ENCODE measurements at regions not wholly inside any gene's neighbourhood (a gene's known extent, or its start where the extent isn't known, plus 50 kb on each side); places are given as distances from the start of the nearest gene placed in this dataset.

DNA sequence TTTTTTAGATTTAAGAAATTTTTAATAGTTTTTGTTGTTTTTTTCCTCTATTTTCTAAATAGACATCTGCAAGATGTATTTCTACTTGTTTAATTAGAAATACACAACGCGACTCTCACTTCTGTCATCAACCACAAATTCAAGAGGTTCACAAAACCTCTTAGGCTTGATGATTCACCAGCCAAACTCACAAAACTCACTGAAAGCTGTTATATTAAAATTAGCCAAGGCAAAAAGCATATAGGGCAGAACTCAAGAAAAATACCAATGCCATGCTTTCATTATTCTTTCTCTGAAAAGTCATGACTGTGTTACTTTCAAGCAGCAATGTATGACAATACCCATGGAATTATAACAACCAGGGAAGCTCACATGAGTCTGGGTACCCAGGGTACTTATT, 487.0 kb upstream of the RGS18 start:
- no peaks in the 10 kb centered on the region for H3K36me3 ChIP-seq (ENCODE audit: insufficient read depth, low read length)
- no peaks in the 10 kb centered on the region for H3K27me3 ChIP-seq (ENCODE audit: control insufficient read depth, insufficient read depth, low read length)
- H3K4me3 ChIP-seq (ENCODE audit: low read length), result no peak overlapping the region
- peaks cover 18% of the 10 kb centered on the region for H3K4me1 ChIP-seq (ENCODE audit: control insufficient read depth, insufficient read depth, low read length)
- H3K4me2 ChIP-seq (ENCODE audit: low read length), result no peak overlapping the region
- no peaks in the 10 kb centered on the region for H3K9me3 ChIP-seq (replicated peaks; ENCODE audit: low read length)
- no peak overlapping the region for H3K9ac ChIP-seq (ENCODE audit: low read depth, low read length)

DNA sequence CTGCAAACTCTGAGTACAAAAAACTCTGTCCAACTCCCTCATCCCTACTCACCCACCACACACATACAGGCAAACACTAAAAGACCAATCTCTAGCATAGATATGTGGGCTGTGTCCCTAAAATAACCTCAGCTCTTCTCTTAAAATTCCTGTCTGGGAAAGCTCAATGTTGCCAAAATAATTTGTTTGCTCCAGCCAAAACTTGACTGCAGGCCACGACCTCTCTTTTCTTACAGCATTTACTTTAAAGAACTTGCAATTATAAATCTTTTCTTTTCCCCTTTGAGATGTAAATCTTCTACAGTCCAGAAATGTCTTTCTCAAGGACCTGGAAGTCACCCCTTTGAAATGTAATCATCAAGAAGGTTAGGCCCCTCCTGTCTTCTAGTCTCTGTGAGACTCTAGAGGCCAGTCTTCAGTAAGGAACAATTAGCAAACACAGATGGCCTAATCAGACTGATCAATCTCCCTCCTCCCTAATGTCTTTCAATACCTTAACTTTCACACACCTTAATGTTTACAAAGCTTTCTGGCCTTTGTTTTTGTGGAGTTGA, 483.6 kb upstream of the RGS18 start:
- Histone ChIP-seq H3K4me1 (ENCODE audit: control insufficient read depth, insufficient read depth, low read length) (peaks cover 10% of the 10 kb centered on the region), H3K27me3 (ENCODE audit: control insufficient read depth, insufficient read depth, low read length) (no peaks in the 10 kb centered on the region), H3K4me2 (ENCODE audit: low read length) (no peak overlapping the region), H3K9me3 (replicated peaks; ENCODE audit: low read length) (no peaks in the 10 kb centered on the region), H3K4me3 (ENCODE audit: low read length) (no peak overlapping the region), H3K36me3 (ENCODE audit: insufficient read depth, low read length) (no peaks in the 10 kb centered on the region), H3K9ac (ENCODE audit: low read depth, low read length) (no peak overlapping the region)

DNA sequence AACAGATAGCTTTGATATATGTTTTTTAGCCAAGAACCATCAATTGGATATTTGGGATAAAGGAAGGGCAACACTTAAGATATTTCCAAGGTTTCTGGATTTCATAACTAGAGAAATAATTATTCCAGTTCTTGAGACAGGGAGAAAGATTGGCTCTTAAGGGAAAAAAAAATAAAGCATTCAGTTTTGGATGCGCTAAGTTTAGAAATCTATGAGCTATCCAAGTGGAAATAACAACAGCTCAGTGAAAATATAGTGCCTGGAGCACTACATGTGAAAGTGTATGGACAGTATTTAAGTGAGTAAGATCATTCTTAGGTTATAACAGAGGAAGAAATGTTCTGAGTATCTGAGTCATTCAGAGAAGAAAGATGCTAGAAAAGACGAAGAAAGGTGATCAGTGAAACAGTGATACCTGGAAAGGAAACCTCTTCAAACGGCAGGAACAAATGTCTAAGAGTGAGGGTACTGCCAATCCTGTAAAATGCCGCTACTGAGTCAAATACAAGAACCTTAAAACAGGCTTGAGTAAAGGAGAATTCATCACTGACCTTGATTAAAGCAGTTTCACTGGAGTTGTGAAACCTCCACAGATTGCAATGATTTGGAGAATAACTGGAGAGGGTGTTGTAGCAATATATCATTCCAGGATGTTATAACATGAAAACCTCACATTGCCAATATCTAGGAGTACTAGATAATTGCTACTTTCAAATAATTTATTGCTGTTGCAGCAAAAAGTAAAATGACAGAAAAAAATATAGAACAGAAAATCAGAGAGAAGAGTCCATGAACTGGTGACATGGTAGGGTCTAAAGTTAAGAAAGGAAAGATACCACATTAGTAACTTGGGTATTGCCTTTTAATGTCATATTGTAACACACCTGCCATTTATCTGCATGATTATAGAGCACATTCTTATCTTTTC, 482.1 kb upstream of the RGS18 start:
- H3K4me3 ChIP-seq (ENCODE audit: low read length), result no peak overlapping the region
- H3K9me3 ChIP-seq (replicated peaks; ENCODE audit: low read length), result no peaks in the 10 kb centered on the region
- H3K27me3 ChIP-seq (ENCODE audit: control insufficient read depth, insufficient read depth, low read length), result no peaks in the 10 kb centered on the region
- H3K4me1 ChIP-seq (ENCODE audit: control insufficient read depth, insufficient read depth, low read length), result peaks cover 5% of the 10 kb centered on the region
- no peaks in the 10 kb centered on the region for H3K36me3 ChIP-seq (ENCODE audit: insufficient read depth, low read length)
- no peak overlapping the region for H3K9ac ChIP-seq (ENCODE audit: low read depth, low read length)
- H3K4me2 ChIP-seq (ENCODE audit: low read length), result no peak overlapping the region

DNA sequence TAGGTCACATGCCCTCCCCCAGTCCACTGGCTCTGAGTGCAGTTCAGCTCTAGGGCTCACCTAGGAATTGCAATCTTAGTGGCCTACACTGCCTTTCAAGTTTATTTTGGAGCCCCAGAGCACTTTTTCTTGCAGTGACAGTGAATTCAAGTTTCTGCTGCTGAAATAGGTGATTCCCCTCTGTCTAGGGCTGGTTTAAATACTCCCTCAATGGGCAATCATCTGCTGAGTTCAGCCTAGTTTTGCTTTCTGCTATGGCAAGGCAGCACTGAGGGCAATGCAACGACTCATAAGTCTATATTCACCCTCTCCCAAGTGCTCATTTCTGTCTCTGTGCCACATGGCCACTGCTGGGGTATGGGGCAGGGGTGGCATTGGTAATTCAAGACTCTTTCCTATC, 472.6 kb upstream of the RGS18 start:
- H3K4me3 ChIP-seq (ENCODE audit: low read length), result no peak overlapping the region
- no peak overlapping the region for H3K9ac ChIP-seq (ENCODE audit: low read depth, low read length)
- H3K4me1 ChIP-seq (ENCODE audit: control insufficient read depth, insufficient read depth, low read length), result no peaks in the 10 kb centered on the region
- H3K36me3 ChIP-seq (ENCODE audit: insufficient read depth, low read length), result no peaks in the 10 kb centered on the region
- no peaks in the 10 kb centered on the region for H3K9me3 ChIP-seq (replicated peaks; ENCODE audit: low read length)
- H3K4me2 ChIP-seq (ENCODE audit: low read length), result no peak overlapping the region
- no peaks in the 10 kb centered on the region for H3K27me3 ChIP-seq (ENCODE audit: control insufficient read depth, insufficient read depth, low read length)

DNA sequence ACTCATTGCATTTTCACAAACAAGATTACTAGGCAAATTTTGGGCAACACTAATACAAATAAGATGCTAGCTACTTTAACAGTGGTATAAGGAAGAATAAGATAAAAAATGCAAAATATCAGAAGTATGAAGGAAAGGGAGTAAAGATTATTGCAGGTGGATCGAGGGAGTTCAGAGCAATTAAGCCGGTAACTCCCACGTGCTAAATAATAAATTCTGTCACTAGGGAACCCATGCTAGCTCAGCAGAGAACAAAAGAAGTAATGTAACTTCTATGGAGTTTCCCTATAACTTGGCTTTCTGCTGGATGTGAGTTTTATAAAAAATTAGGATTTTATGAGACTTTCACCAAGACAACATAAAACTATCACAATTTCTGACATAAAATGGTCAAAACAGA, 470.5 kb upstream of the RGS18 start:
- Histone ChIP-seq H3K4me3 (ENCODE audit: low read length) (no peak overlapping the region), H3K9me3 (replicated peaks; ENCODE audit: low read length) (no peaks in the 10 kb centered on the region), H3K4me1 (ENCODE audit: control insufficient read depth, insufficient read depth, low read length) (no peaks in the 10 kb centered on the region), H3K4me2 (ENCODE audit: low read length) (no peak overlapping the region), H3K27me3 (ENCODE audit: control insufficient read depth, insufficient read depth, low read length) (no peaks in the 10 kb centered on the region), H3K9ac (ENCODE audit: low read depth, low read length) (no peak overlapping the region), H3K36me3 (ENCODE audit: insufficient read depth, low read length) (no peaks in the 10 kb centered on the region)

DNA sequence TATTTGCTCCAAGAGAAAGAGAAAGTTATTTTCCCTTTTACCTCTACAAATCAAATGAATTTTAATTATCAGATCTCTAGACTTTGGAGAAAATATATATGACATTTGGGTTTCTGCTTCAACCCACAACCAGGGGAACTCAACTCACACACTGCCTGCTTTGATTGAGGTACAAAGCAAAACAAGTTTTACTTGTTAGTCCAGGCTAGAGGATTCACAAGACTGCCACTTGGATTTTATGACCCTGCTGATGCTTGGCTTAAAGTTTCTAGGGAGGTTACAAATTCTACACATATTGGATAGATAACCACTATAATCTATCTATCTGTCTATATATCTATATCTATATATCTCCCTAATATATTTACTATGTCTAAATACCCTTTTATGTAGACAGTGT, 467.3 kb upstream of the RGS18 start:
- Histone ChIP-seq H3K4me3 (ENCODE audit: low read length) (no peak overlapping the region), H3K9me3 (replicated peaks; ENCODE audit: low read length) (no peaks in the 10 kb centered on the region), H3K27me3 (ENCODE audit: control insufficient read depth, insufficient read depth, low read length) (no peaks in the 10 kb centered on the region), H3K9ac (ENCODE audit: low read depth, low read length) (no peak overlapping the region), H3K4me1 (ENCODE audit: control insufficient read depth, insufficient read depth, low read length) (no peaks in the 10 kb centered on the region), H3K4me2 (ENCODE audit: low read length) (no peak overlapping the region), H3K36me3 (ENCODE audit: insufficient read depth, low read length) (no peaks in the 10 kb centered on the region)

DNA sequence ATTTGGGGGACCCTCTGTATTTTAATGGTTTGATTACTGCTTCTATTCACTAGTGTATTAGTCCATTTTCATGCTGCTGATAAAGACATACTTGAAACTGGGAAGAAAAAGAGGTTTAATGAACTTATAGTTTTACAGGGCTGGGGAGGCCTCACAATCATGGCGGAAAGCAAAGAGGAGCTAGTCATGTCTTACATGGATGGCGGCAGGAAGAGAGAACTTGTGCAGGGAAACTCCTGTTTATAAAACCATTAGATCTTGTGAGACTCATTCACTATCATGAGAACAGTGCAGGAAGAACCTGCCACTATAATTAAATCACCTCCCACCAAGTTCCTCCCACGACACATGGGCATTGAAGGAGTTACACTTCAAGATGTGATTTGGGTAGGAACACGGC, 464.5 kb upstream of the RGS18 start:
- no peak overlapping the region for H3K9ac ChIP-seq (ENCODE audit: low read depth, low read length)
- no peaks in the 10 kb centered on the region for H3K9me3 ChIP-seq (replicated peaks; ENCODE audit: low read length)
- H3K36me3 ChIP-seq (ENCODE audit: insufficient read depth, low read length), result no peaks in the 10 kb centered on the region
- H3K4me3 ChIP-seq (ENCODE audit: low read length), result no peak overlapping the region
- H3K4me1 ChIP-seq (ENCODE audit: control insufficient read depth, insufficient read depth, low read length), result no peaks in the 10 kb centered on the region
- no peak overlapping the region for H3K4me2 ChIP-seq (ENCODE audit: low read length)
- no peaks in the 10 kb centered on the region for H3K27me3 ChIP-seq (ENCODE audit: control insufficient read depth, insufficient read depth, low read length)

DNA sequence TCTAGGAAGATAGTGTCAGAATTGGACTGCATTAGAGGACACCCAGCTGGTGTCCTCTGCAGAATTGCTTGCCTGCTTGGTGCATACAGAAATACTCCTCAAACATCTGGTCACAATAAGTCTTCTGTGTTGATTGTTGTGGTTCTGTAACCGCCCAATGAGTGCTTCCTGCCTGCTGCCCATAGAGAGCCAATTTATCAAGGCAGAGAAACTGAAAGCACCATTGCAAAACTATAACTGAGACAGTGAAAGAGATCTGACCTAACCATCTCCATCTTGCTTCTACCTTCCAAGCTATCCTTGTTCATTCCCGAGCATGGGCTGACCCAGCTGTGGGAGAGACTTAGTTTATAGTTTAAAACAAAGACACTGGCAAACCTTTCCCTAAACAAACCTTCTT, 462.4 kb upstream of the RGS18 start:
- no peaks in the 10 kb centered on the region for H3K27me3 ChIP-seq (ENCODE audit: control insufficient read depth, insufficient read depth, low read length)
- no peak overlapping the region for H3K9ac ChIP-seq (ENCODE audit: low read depth, low read length)
- no peak overlapping the region for H3K4me2 ChIP-seq (ENCODE audit: low read length)
- no peaks in the 10 kb centered on the region for H3K4me1 ChIP-seq (ENCODE audit: control insufficient read depth, insufficient read depth, low read length)
- no peaks in the 10 kb centered on the region for H3K36me3 ChIP-seq (ENCODE audit: insufficient read depth, low read length)
- H3K9me3 ChIP-seq (replicated peaks; ENCODE audit: low read length), result no peaks in the 10 kb centered on the region
- H3K4me3 ChIP-seq (ENCODE audit: low read length), result no peak overlapping the region

DNA sequence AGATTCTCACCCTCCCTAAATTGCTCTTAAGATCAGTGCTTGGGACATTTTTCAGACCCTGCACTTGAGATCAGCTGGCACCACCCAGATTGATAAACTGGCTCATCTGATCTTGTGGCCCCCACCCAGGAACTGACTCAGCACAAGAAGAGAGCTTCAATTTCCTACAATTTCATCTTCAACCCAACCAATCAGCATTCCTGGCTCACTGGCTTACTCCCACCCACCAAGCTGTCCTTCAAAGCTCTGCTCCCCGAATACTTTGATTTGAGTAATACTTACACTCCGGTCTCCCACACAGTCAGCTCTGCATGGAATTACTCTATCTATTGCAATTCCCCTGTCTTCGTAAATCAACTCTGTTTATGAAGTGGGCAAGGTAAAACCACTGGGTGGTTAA, 461.9 kb upstream of the RGS18 start:
- Histone ChIP-seq H3K27me3 (ENCODE audit: control insufficient read depth, insufficient read depth, low read length) (no peaks in the 10 kb centered on the region), H3K36me3 (ENCODE audit: insufficient read depth, low read length) (no peaks in the 10 kb centered on the region), H3K9ac (ENCODE audit: low read depth, low read length) (no peak overlapping the region), H3K4me2 (ENCODE audit: low read length) (no peak overlapping the region), H3K9me3 (replicated peaks; ENCODE audit: low read length) (no peaks in the 10 kb centered on the region), H3K4me1 (ENCODE audit: control insufficient read depth, insufficient read depth, low read length) (no peaks in the 10 kb centered on the region), H3K4me3 (ENCODE audit: low read length) (no peak overlapping the region)

DNA sequence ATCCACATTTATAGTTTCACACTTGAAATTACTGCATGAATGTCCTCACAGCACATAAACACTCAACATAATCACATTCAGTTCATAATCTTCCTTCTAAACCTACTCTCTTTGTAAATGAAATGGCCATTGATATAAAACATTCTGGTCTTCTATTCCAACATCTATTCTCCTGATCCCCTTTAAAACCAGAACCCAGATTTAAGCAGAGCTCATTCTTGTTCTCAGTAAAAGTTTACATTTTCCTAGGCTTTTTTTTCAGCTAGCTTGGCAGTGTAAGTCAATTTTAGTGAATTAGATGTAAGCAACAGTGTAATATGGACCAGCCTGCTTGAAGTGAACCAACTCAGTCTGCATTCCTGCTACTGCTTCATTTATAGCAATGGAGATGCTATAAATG, 460.7 kb upstream of the RGS18 start:
- H3K4me3 ChIP-seq (ENCODE audit: low read length), result no peak overlapping the region
- no peak overlapping the region for H3K4me2 ChIP-seq (ENCODE audit: low read length)
- no peaks in the 10 kb centered on the region for H3K4me1 ChIP-seq (ENCODE audit: control insufficient read depth, insufficient read depth, low read length)
- no peak overlapping the region for H3K9ac ChIP-seq (ENCODE audit: low read depth, low read length)
- no peaks in the 10 kb centered on the region for H3K36me3 ChIP-seq (ENCODE audit: insufficient read depth, low read length)
- no peaks in the 10 kb centered on the region for H3K27me3 ChIP-seq (ENCODE audit: control insufficient read depth, insufficient read depth, low read length)
- H3K9me3 ChIP-seq (replicated peaks; ENCODE audit: low read length), result no peaks in the 10 kb centered on the region

DNA sequence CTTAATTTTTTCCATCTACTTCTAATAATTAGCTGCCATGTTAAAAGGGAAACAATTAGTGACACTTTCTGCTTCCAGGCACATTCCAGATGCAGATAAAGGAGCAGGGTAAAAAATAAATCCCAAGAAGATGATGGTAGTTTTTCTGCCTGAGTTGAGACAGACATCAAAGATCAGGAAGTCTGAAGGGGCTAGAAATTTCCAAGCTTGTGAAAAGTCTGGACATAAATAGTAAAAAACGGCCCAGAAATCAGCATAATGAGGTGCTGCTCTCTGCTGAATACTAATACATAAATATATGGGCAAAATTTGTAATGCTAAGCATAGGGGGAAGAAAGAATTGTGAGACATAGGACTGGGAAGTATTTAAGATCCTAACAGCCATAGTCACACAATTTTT, 460.0 kb upstream of the RGS18 start:
- H3K4me2 ChIP-seq (ENCODE audit: low read length), result no peak overlapping the region
- no peaks in the 10 kb centered on the region for H3K9me3 ChIP-seq (replicated peaks; ENCODE audit: low read length)

DNA sequence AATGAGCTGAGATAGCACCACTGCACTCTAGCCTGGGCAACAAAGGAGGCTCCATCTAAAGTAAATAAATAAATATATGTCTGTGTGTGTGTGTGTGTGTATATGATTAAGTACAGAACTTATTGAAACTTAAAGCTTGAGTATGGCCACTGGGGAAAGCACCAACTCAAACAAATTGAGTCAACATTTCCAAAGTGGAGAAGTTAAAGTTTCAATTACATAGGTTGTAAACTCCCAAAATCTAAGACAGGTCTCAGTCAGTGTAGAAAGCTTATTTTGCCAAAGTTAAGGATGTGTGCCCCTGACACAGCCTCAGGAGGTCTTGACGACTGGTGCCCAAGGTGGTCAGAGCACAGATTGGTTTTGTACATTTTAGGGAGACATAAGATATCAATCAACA, 458.9 kb upstream of the RGS18 start:
- H3K27me3 ChIP-seq (ENCODE audit: control insufficient read depth, insufficient read depth, low read length), result no peaks in the 10 kb centered on the region
- H3K4me2 ChIP-seq (ENCODE audit: low read length), result no peak overlapping the region
- H3K9me3 ChIP-seq (replicated peaks; ENCODE audit: low read length), result no peaks in the 10 kb centered on the region
- H3K9ac ChIP-seq (ENCODE audit: low read depth, low read length), result no peak overlapping the region
- H3K4me3 ChIP-seq (ENCODE audit: low read length), result no peak overlapping the region
- H3K4me1 ChIP-seq (ENCODE audit: control insufficient read depth, insufficient read depth, low read length), result no peaks in the 10 kb centered on the region
- H3K36me3 ChIP-seq (ENCODE audit: insufficient read depth, low read length), result no peaks in the 10 kb centered on the region

More for the DNA sequence above, 460.0 kb upstream of the RGS18 start:
- Histone ChIP-seq H3K27me3 (ENCODE audit: control insufficient read depth, insufficient read depth, low read length) (no peaks in the 10 kb centered on the region), H3K36me3 (ENCODE audit: insufficient read depth, low read length) (no peaks in the 10 kb centered on the region), H3K4me3 (ENCODE audit: low read length) (no peak overlapping the region), H3K9ac (ENCODE audit: low read depth, low read length) (no peak overlapping the region), H3K4me1 (ENCODE audit: control insufficient read depth, insufficient read depth, low read length) (no peaks in the 10 kb centered on the region)

Measured in skeletal muscle satellite cell (primary cell).